DMS 273 treated with DMSO at 0.1 percent for 48 hours (cell line): ENCODE measurements at regions not wholly inside any gene's neighbourhood (a gene's known extent, or its start where the extent isn't known, plus 50 kb on each side); places are given as distances from the start of the nearest gene placed in this dataset.
"Not testable (repeated sequence)": the region's sequence is repeated elsewhere in the genome, so short reads cannot be mapped to it uniquely, and the experiment has no call there.

Source experiments
- DNase-seq: peaks from one replicate; lab custom pipeline; 2025; lab: John Stamatoyannopoulos, UW

- no peak for DNase-seq
Measured at GRCh38 chr1:119191325-119191724, 50.9 kb upstream of the WARS2 start.

- DNase-seq, result peak; percentile 7
Measured at GRCh38 chr1:119204197-119204960, 63.9 kb upstream of the WARS2 start.

- DNase-seq, result no peak
Measured at GRCh38 chr1:119204961-119205357, 64.5 kb upstream of the WARS2 start.

GRCh38 chr1:119209061-119209460, 68.6 kb upstream of the WARS2 start:
- no peak for DNase-seq

- no peak for DNase-seq
Measured at GRCh38 chr1:119209596-119210295, 69.3 kb upstream of the WARS2 start.

GRCh38 chr1:119210296-119210649, 69.8 kb upstream of the WARS2 start:
- DNase-seq, result no peak

GRCh38 chr1:119213213-119213612, 72.8 kb upstream of the WARS2 start:
- DNase-seq, result not testable (repeated sequence)

GRCh38 chr1:119214961-119215360, 74.5 kb upstream of the WARS2 start:
- not testable (repeated sequence) for DNase-seq

- no peak for DNase-seq
Measured at GRCh38 chr1:119217309-119217828, 76.9 kb upstream of the WARS2 start.

GRCh38 chr1:119219711-119220110, 79.3 kb upstream of the WARS2 start:
- DNase-seq, result no peak

- DNase-seq, result no peak
Measured at GRCh38 chr1:119220991-119221390, 80.5 kb upstream of the WARS2 start.

GRCh38 chr1:119222271-119222670, 81.8 kb upstream of the WARS2 start:
- DNase-seq, result no peak

- no peak for DNase-seq
Measured at GRCh38 chr1:119225265-119225664, 84.8 kb upstream of the WARS2 start.

- no peak for DNase-seq
Measured at GRCh38 chr1:119225831-119226230, 85.4 kb upstream of the WARS2 start.

- DNase-seq, result no peak
Measured at GRCh38 chr1:119226321-119226720, 85.9 kb upstream of the WARS2 start.

- DNase-seq, result no peak
Measured at GRCh38 chr1:119226913-119227312, 86.5 kb upstream of the WARS2 start.

- no peak for DNase-seq
Measured at GRCh38 chr1:119227456-119227855, 87.0 kb upstream of the WARS2 start.

- no peak for DNase-seq
Measured at GRCh38 chr1:119228335-119229080, 88.1 kb upstream of the WARS2 start.

GRCh38 chr1:119235120-119235519, 94.7 kb upstream of the WARS2 start:
- DNase-seq, result no peak

GRCh38 chr1:119245881-119246280, 105.4 kb upstream of the WARS2 start:
- DNase-seq, result no peak

- DNase-seq, result no peak
Measured at GRCh38 chr1:119249283-119249682, 108.8 kb upstream of the WARS2 start.

- no peak for DNase-seq
Measured at GRCh38 chr1:119250299-119250698, 109.8 kb upstream of the WARS2 start.

- DNase-seq, result no peak
Measured at GRCh38 chr1:119251751-119252150, 111.3 kb upstream of the WARS2 start.
